HEK293T (cell line): ENCODE measurements at regions not wholly inside any gene's neighbourhood (a gene's known extent, or its start where the extent isn't known, plus 50 kb on each side); places are given as distances from the start of the nearest gene placed in this dataset.

ENCODE experiments used
- CTCF ChIA-PET: fragments of 350-600 bp; formaldehyde crosslinking; extraction: SDS; loops from one replicate; lab custom pipeline; 2021; ENCODE audit warnings: antibody characterized with exemption, inconsistent platforms; lab: Yijun Ruan, JAX
- POLR2A ChIA-PET: fragments of 350-600 bp; formaldehyde crosslinking; extraction: SDS; loops from one replicate; lab custom pipeline; 2020; ENCODE audit warnings: antibody characterized with exemption, inconsistent platforms; lab: Yijun Ruan, JAX
- DNase-seq: peaks from one replicate; pipeline ENCODE4 v3.0.0; 2012; ENCODE audit warnings: mixed read lengths; ENCODE audit errors: extremely low spot score
- ARNT ChIP-seq: fragments of 450-650 bp; IDR thresholded peaks from 2 replicates; pipeline ENCODE4 v1.6.1; 2017; ENCODE audit warnings: mild to moderate bottlenecking
- BHLHE40 ChIP-seq: fragments of 450-650 bp; IDR thresholded peaks from 2 replicates; pipeline ENCODE4 v1.6.1; 2016; ENCODE audit warnings: mild to moderate bottlenecking, moderate library complexity, borderline replicate concordance
- CTBP1 ChIP-seq: fragments of 450-650 bp; IDR thresholded peaks from 2 replicates; pipeline ENCODE4 v1.6.1; 2016; ENCODE audit warnings: borderline replicate concordance
- ELF4 ChIP-seq: fragments of 450-650 bp; IDR thresholded peaks from 2 replicates; pipeline ENCODE4 v1.6.1; 2017; ENCODE audit warnings: antibody characterized with exemption
- FOXA1 ChIP-seq: fragments of 450-650 bp; IDR thresholded peaks from 2 replicates; pipeline ENCODE4 v1.6.1; 2016; ENCODE audit warnings: mild to moderate bottlenecking
- FOXK2 ChIP-seq: fragments of 450-650 bp; IDR thresholded peaks from 2 replicates; pipeline ENCODE4 v1.6.1; 2016; ENCODE audit warnings: mild to moderate bottlenecking
- FOXM1 ChIP-seq: fragments of 450-650 bp; IDR thresholded peaks from 2 replicates; pipeline ENCODE4 v1.6.1; 2017; ENCODE audit warnings: mild to moderate bottlenecking, borderline replicate concordance
- HDGF ChIP-seq: fragments of 450-650 bp; IDR thresholded peaks from 2 replicates; pipeline ENCODE4 v1.6.1; 2017; ENCODE audit warnings: antibody characterized with exemption, borderline replicate concordance
- L3MBTL2 ChIP-seq: fragments of 450-650 bp; conservative IDR thresholded peaks from 2 replicates; pipeline ENCODE4 v1.6.1; 2016; ENCODE audit warnings: mild to moderate bottlenecking
- LEF1 ChIP-seq: fragments of 450-650 bp; IDR thresholded peaks from 2 replicates; pipeline ENCODE4 v1.6.1; 2017; ENCODE audit warnings: mild to moderate bottlenecking, borderline replicate concordance
- NFRKB ChIP-seq: fragments of 450-650 bp; IDR thresholded peaks from 2 replicates; pipeline ENCODE4 v1.6.1; 2016; ENCODE audit warnings: mild to moderate bottlenecking, moderate library complexity
- PKNOX1 ChIP-seq: fragments of 450-650 bp; IDR thresholded peaks from 2 replicates; pipeline ENCODE4 v1.6.1; 2016
- SP1 ChIP-seq: fragments of 450-650 bp; IDR thresholded peaks from 2 replicates; pipeline ENCODE4 v1.6.1; 2017
- SUZ12 ChIP-seq: fragments of 450-650 bp; IDR thresholded peaks from 2 replicates; pipeline ENCODE4 v1.6.1; 2016; ENCODE audit warnings: mild to moderate bottlenecking
- TARDBP ChIP-seq: fragments of 450-650 bp; IDR thresholded peaks from 2 replicates; pipeline ENCODE4 v1.6.1; 2016
- ZNF384 ChIP-seq: fragments of 450-650 bp; IDR thresholded peaks from 2 replicates; pipeline ENCODE4 v1.6.1; 2016

- no peak for DNase-seq
- CTCF ChIA-PET = no interaction called here
- no peak for TF ChIP-seq FOXM1
- no peak for TF ChIP-seq SP1
- no peak for TF ChIP-seq FOXK2
- TF ChIP-seq LEF1 = no peak
- no peak for TF ChIP-seq FOXA1
- no peak for TF ChIP-seq PKNOX1
- no peak for TF ChIP-seq ZNF384
- TF ChIP-seq ELF4 = no peak
- TF ChIP-seq HDGF = no peak
- no peak for TF ChIP-seq CTBP1
- POLR2A ChIA-PET = no interaction called here
Observed at GRCh38 chr5:56460195-56460546, 227.0 kb upstream of the ANKRD55 start.

- CTCF ChIA-PET = interaction anchor here (0.6 to 0.7 kb wide), 2 partner anchors 78 to 189 kb away, joined by 3 to 4 read pairs; no protein-coding TSS in a partner anchor
- DNase-seq = no peak
- TF ChIP-seq LEF1 (no peak), TARDBP (no peak), SP1 (no peak), FOXA1 (no peak), FOXM1 (no peak), L3MBTL2 (no peak), ARNT (no peak), ZNF384 (no peak), FOXK2 (no peak), SUZ12 (no peak), PKNOX1 (no peak), HDGF (no peak)
- POLR2A ChIA-PET = no interaction called here
Observed at GRCh38 chr5:56459394-56460194, 226.5 kb upstream of the ANKRD55 start.

- no peak for DNase-seq
- POLR2A ChIA-PET = no interaction called here
- TF ChIP-seq CTBP1 (no peak), FOXA1 (no peak), FOXM1 (no peak), LEF1 (no peak), SP1 (no peak), ARNT (no peak), L3MBTL2 (no peak), BHLHE40 (no peak), HDGF (no peak), NFRKB (no peak), ZNF384 (no peak), SUZ12 (no peak)
- CTCF ChIA-PET = no interaction called here
Observed at GRCh38 chr5:56457887-56458812, 225.0 kb upstream of the ANKRD55 start.

GRCh38 chr5:56456002-56456401, 222.9 kb upstream of the ANKRD55 start:
- POLR2A ChIA-PET = no interaction called here
- no peak for TF ChIP-seq CTBP1
- CTCF ChIA-PET = no interaction called here
- no peak for DNase-seq

- no peak for DNase-seq
- no peak for TF ChIP-seq CTBP1
- TF ChIP-seq HDGF = no peak
- no peak for TF ChIP-seq ARNT
- TF ChIP-seq SUZ12 = no peak
- no peak for TF ChIP-seq FOXK2
- no peak for TF ChIP-seq TARDBP
- no peak for TF ChIP-seq ZNF384
- TF ChIP-seq LEF1 = no peak
- TF ChIP-seq ELF4 = no peak
- TF ChIP-seq PKNOX1 = no peak
- TF ChIP-seq L3MBTL2 = no peak
- ChIA-PET CTCF (no interaction called here), POLR2A (no interaction called here)
Observed at GRCh38 chr5:56455417-56455816, 222.3 kb upstream of the ANKRD55 start.

- no peak for DNase-seq
- CTCF ChIA-PET = no interaction called here
- TF ChIP-seq LEF1 (no peak), SP1 (no peak), FOXK2 (no peak), FOXM1 (no peak), NFRKB (no peak), SUZ12 (no peak), HDGF (no peak), TARDBP (no peak), BHLHE40 (no peak), PKNOX1 (no peak)
- POLR2A ChIA-PET = no interaction called here
Observed at GRCh38 chr5:56454219-56454862, 221.2 kb upstream of the ANKRD55 start.
